WTC11 (cell line): ENCODE measurements at regions not wholly inside any gene's neighbourhood (a gene's known extent, or its start where the extent isn't known, plus 50 kb on each side); places are given as distances from the start of the nearest gene placed in this dataset. TPM values are rescaled to one million over a fixed set of nuclear protein-coding genes. Genes with fewer than 3 reads are reported as not detected.

Experiments
- ATF1 ChIP-seq: sonication (generic); formaldehyde crosslinking; IDR thresholded peaks from 2 replicates; pipeline ENCODE4 v1.8.1; 2023; ENCODE audit warnings: mild to moderate bottlenecking, moderate library complexity, missing genetic modification reagents
- ESRRA ChIP-seq: sonication (generic); formaldehyde crosslinking; IDR thresholded peaks from 2 replicates; pipeline ENCODE4 v1.8.1; 2022; ENCODE audit warnings: mild to moderate bottlenecking, missing genetic modification reagents, borderline replicate concordance
- JAZF1 ChIP-seq: fragments of 250-450 bp; sonication (Bioruptor Pico); IDR thresholded peaks from 2 replicates; pipeline ENCODE4 v1.9.0; 2021; ENCODE audit warnings: moderate library complexity, mild to moderate bottlenecking, inconsistent platforms
- TP53 ChIP-seq: sonication (generic); formaldehyde crosslinking; IDR thresholded peaks from 2 replicates; pipeline ENCODE4 v1.8.1; 2023; ENCODE audit warnings: mild to moderate bottlenecking, missing genetic modification reagents
- microRNA-seq: library from miRNA; unstranded; fragments of <30 nt; microRNA quantifications from one replicate; pipeline ENCODE4 v1.2.0, GENCODE V29; 2022; ENCODE audit warnings: borderline number of aligned reads
- TF ChIP-seq, protein P1 (sequence below): sonication (generic); formaldehyde crosslinking; IDR thresholded peaks from 2 replicates; pipeline ENCODE4 v1.8.1; 2023; ENCODE audit warnings: mild to moderate bottlenecking, missing genetic modification reagents, borderline replicate concordance
- TF ChIP-seq, protein P2 (sequence below): fragments of 250-450 bp; sonication (Bioruptor Pico); IDR thresholded peaks from 2 replicates; pipeline ENCODE4 v1.9.0; 2021; ENCODE audit warnings: mild to moderate bottlenecking
- TF ChIP-seq, protein P3 (sequence below): sonication (generic); formaldehyde crosslinking; IDR thresholded peaks from 2 replicates; pipeline ENCODE4 v1.8.0; 2022; ENCODE audit warnings: mild to moderate bottlenecking, missing genetic modification reagents
- TF ChIP-seq, protein P4 (sequence below): sonication (generic); formaldehyde crosslinking; IDR thresholded peaks from 2 replicates; pipeline ENCODE4 v1.8.1; 2022; ENCODE audit warnings: low read depth, missing genetic modification reagents, borderline replicate concordance
- TF ChIP-seq, protein P5 (sequence below): sonication (generic); formaldehyde crosslinking; IDR thresholded peaks from 2 replicates; pipeline ENCODE4 v1.8.1; 2022; ENCODE audit warnings: mild to moderate bottlenecking, missing genetic modification reagents, moderate library complexity, borderline replicate concordance

DNA sequence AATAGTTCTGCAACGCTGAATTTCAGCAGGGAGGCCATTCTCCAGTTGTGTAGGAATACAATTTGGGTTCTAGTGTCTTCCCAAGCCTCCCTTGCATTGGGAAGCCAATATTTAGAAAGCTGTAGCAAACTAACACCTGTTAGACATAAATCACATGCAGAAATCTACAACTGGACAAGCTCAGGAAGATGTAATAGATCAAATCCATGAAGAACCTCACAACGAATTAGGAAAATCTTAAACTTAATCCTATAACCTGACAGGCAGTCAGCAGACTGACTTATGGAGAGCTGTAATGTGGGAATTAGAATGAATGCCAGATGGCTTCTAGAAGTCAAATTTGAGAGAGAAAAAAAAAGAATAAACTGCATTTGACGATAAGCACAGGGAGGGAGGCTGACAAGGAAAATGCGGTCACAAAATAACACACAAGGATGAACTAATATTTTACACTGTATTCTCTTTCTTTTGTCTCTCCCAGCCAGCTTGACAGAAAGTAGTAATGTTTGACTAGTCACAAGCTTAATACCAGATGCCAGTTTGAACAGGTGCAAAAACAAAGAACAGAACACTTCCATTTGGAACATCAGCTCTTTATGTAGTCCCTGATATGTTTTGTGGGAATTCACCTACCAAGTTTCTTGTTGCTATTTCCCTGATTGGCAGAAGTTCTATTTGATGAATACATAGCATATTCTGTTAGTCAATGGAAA, 50.8 kb upstream of the FANCL start (continued):
- TF ChIP-seq, protein P1, sequence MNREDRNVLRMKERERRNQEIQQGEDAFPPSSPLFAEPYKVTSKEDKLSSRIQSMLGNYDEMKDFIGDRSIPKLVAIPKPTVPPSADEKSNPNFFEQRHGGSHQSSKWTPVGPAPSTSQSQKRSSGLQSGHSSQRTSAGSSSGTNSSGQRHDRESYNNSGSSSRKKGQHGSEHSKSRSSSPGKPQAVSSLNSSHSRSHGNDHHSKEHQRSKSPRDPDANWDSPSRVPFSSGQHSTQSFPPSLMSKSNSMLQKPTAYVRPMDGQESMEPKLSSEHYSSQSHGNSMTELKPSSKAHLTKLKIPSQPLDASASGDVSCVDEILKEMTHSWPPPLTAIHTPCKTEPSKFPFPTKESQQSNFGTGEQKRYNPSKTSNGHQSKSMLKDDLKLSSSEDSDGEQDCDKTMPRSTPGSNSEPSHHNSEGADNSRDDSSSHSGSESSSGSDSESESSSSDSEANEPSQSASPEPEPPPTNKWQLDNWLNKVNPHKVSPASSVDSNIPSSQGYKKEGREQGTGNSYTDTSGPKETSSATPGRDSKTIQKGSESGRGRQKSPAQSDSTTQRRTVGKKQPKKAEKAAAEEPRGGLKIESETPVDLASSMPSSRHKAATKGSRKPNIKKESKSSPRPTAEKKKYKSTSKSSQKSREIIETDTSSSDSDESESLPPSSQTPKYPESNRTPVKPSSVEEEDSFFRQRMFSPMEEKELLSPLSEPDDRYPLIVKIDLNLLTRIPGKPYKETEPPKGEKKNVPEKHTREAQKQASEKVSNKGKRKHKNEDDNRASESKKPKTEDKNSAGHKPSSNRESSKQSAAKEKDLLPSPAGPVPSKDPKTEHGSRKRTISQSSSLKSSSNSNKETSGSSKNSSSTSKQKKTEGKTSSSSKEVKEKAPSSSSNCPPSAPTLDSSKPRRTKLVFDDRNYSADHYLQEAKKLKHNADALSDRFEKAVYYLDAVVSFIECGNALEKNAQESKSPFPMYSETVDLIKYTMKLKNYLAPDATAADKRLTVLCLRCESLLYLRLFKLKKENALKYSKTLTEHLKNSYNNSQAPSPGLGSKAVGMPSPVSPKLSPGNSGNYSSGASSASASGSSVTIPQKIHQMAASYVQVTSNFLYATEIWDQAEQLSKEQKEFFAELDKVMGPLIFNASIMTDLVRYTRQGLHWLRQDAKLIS = no peak
- TF ChIP-seq TP53 = no peak
- TF ChIP-seq, protein P2, sequence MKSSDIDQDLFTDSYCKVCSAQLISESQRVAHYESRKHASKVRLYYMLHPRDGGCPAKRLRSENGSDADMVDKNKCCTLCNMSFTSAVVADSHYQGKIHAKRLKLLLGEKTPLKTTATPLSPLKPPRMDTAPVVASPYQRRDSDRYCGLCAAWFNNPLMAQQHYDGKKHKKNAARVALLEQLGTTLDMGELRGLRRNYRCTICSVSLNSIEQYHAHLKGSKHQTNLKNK = no peak
- no peak for TF ChIP-seq ESRRA
- TF ChIP-seq, protein P3, sequence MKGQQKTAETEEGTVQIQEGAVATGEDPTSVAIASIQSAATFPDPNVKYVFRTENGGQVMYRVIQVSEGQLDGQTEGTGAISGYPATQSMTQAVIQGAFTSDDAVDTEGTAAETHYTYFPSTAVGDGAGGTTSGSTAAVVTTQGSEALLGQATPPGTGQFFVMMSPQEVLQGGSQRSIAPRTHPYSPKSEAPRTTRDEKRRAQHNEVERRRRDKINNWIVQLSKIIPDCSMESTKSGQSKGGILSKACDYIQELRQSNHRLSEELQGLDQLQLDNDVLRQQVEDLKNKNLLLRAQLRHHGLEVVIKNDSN (CRISPR knock-in tag) = no peak
- no peak for TF ChIP-seq JAZF1
- no peak for TF ChIP-seq ATF1 (CRISPR knock-in tag)
- TF ChIP-seq, protein P4, sequence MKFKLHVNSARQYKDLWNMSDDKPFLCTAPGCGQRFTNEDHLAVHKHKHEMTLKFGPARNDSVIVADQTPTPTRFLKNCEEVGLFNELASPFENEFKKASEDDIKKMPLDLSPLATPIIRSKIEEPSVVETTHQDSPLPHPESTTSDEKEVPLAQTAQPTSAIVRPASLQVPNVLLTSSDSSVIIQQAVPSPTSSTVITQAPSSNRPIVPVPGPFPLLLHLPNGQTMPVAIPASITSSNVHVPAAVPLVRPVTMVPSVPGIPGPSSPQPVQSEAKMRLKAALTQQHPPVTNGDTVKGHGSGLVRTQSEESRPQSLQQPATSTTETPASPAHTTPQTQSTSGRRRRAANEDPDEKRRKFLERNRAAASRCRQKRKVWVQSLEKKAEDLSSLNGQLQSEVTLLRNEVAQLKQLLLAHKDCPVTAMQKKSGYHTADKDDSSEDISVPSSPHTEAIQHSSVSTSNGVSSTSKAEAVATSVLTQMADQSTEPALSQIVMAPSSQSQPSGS (CRISPR knock-in tag) = no peak
- TF ChIP-seq, protein P5, sequence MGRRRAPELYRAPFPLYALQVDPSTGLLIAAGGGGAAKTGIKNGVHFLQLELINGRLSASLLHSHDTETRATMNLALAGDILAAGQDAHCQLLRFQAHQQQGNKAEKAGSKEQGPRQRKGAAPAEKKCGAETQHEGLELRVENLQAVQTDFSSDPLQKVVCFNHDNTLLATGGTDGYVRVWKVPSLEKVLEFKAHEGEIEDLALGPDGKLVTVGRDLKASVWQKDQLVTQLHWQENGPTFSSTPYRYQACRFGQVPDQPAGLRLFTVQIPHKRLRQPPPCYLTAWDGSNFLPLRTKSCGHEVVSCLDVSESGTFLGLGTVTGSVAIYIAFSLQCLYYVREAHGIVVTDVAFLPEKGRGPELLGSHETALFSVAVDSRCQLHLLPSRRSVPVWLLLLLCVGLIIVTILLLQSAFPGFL (CRISPR knock-in tag) = no peak

Small RNA genes in the stretch of these regions (microRNA-seq; reads per million reads assigned to microRNA genes)
- not detected for gene MIR4432
